T-helper 1 cell (primary cell): ENCODE measurements at regions not wholly inside any gene's neighbourhood (a gene's known extent, or its start where the extent isn't known, plus 50 kb on each side); places are given as distances from the start of the nearest gene placed in this dataset.

Experiments
- DNase-seq, 5 donors: peaks; one replicate each; pipeline ENCODE4 v3.0.0-alpha.2; 2012 to 2020

DNA sequence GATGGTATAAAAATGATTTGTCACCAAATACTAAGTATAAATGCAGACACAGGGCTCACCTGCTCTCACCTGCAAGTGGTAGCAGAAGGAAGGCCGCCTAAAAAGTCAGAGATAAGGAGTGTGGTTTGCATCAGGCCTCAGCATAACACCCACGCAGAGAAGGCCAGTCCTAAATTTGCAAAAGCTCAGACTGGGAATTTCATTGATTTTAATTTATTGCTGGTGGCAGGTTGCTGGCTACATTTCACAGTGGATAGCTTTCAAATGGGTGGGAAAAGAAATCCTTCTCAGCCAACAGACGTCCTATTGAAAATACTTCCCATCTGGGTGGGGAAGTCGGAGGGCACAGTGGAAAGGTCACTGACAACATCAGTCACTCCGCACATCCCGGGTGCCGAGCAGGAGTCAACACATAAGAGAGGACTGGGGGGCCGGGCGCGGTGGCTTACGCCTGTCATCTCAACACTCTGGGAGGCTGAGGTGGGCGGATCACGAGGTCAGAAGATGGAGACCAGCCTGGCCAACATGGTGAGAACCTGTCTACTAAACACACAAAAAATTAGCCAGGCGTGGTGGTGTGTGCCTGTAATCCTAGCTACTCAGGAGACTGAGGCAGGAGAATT is 561.8 kb upstream of the MKI67 start:
- DNase-seq, result no peak

DNA sequence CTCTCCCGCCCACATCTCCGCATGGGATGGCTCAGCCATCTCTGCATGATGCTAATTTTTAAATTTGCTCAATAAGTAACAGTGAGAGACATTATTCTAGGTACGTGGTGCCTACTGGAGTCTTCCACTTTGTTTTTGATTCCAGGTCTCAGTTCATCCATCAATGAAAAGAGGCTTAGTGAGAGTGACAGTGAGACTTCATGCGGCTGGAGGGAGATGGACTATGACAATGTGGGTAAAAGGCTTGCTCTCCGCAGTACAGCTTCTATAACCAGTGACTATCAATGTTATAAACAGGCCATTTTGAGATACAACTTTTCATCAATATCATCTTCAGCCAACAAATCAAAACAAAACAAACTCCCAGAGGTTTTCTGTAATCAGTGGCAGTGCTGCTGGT is 563.4 kb upstream of the MKI67 start:
- DNase-seq, result no peak

DNA sequence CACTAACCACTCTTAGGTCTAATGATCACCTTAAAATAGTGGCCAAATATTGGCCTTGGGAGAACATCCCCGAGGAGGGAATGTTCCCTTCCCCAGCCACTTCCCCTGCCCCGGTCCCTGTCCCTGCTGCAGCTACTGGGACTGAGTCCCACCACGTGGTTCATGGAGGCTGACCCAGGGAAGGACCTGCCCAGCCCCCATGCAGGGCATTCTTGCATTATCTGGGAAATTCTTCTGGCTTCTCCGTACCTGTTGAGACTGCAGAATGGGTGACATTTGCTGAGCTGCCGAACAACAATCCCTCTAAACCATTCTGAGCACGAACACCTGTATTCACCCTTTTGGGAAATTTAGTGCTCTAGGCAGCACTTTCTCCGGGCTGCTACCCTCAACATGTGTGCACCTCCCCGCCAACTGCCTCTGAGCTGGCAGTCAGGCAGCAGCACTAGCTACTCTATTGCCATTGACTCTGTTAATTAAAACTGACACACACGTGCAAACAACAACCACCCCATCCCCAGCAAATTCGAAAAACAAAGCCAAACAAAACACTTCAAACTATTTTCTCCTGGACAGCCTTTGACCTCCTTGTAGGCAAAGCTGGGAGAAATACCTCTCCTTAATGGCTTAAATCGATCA is 567.4 kb upstream of the MKI67 start:
- no peak for DNase-seq

DNA sequence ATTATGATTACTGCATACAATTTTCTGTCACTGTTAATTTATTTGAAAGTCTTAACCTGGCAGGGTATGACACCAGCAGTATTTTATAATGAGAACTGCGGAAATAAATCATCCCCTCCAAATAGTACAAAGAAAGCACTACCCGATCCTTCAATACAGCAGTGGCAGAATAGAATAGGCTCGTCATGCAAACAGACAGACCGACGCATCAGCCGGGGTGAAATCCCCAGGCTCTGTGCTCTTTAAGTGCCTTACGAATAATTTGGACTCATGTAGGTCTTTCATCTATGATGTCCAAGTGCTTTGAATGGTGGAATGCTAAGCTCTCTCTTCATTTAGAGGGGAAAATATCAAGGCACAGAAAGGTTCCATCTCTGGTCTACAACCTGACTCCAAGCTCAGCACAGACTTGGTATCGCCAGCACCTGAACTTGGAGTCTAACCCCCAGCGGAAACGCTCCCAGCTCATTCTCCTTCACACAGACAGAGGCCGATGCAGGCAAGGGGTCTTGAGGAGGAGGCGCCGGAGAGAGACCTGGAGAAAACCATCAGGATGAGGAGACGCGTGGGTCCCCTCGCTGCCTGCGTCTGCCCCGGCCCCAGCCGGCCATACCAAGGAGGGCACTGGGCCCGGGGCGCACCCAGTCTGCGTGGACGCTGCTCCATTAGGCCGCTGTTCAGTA is 568.1 kb upstream of the MKI67 start:
- no peak for DNase-seq

DNA sequence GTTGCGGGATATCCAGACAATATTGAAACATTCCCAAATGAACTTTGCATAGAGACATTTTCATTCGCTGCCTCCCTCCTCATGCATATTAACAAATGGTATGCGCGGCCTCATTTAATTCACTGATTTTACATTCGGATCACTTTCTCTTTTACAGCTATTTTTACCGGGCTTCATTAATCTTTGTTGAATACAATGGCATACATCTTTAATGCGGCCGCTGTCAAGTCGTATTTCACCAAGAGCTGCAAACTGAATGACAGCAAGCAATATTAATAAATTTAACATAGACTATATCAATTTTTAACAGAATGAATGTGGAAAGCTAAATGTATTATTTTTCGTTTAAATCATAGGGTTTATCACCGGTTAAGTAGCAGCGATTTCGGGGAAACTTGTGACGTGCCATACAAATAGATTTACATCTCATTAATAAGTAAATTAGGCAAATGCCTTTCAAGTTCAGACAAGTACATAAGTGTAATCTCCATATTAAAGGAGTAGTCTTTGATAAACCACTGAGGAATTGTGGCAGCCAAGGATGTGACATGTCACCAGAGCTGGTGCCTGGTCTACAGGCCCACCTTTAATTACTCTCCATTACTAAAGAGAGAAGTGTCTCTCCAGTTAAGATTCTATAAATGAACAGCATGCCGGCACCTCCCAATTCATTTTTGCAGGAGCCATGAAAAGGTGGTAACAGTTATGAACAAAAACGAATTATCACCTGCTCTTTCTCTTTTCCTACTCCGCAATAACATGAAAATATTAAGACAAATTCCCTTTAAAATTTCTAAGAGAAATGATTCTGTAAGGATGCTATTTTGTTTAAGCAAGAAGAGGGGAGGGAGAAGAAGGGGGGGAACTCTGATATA is 568.9 kb upstream of the MKI67 start:
- DNase-seq, result no peak

DNA sequence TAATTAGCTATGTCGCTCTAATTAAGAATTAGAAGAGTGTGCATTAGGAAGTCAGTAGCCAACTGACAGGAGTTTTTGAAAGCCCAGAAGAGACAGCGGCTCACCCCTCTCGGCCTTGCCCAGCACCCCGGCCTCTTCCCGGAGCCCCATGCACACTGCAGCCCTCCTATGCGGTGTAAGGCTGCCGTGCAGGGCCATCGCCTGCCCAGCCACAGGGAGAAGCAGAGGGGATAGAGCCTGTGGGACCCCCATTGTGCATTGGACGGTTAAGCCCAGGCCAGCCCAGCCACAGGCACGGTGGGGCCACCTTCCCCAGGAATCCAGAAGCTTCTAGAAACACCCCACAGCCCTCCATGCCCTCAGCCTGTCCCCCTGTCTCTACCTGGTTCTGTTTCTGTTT is 569.7 kb upstream of the MKI67 start:
- DNase-seq, result no peak

DNA sequence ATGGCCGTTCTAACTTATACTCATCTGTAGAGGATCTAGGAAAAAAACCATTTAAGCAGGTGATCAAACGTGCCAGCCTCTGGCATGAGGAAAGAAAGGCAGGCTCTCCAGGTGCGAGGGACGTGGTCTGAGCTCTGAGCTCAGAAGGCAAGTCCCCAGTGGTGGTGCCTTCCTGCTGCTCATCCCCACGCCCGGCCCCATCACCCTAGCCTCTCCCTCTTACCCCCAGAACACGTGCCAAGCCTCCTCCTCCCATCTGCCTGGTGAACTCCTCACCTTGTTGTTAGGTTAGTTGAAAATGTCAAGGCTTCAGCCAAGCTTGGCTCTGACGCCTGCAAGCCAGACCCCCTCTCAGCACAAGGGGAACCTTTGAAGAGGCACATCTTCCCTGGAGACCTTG is 571.2 kb upstream of the MKI67 start:
- DNase-seq, result no peak

DNA sequence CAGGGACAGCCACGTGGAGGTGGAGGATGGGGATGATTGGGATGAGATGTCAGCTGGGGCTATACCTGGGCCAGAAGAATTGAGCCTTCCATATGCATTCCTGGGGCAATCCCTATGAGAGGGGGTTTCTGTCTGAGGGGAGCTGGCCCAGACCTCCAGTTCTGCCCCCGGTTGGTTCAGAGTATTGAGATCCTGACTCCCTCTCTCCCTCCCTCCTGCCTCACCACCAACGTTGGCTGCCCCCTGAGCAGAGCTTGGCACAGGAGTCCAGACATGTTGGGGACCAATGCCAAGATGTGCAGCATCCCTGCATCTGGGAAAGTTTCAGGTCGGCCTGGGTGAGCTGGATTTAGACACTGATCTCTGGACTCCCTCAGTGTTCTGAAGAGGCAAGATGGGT is 575.2 kb upstream of the MKI67 start:
- DNase-seq, result no peak

DNA sequence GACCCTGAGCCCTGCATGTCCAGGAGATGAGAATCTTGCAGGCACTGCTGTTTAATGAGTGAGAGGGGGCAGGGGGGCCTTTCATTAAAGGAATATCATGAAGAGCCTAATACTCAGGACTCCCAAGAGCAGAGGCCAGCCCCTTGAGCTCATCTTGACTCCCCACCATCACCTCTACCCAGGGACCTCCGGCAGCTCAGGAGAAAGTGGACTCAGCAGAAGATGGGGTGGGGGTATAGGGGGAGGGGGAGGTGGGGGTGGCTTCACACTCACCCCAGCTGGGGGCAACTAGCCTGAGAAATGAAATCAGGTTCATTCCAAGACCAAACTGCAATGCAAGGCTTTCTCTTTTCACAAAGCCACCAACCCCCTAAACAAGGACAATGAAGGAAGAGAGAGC is 575.6 kb upstream of the MKI67 start:
- DNase-seq, result no peak

DNA sequence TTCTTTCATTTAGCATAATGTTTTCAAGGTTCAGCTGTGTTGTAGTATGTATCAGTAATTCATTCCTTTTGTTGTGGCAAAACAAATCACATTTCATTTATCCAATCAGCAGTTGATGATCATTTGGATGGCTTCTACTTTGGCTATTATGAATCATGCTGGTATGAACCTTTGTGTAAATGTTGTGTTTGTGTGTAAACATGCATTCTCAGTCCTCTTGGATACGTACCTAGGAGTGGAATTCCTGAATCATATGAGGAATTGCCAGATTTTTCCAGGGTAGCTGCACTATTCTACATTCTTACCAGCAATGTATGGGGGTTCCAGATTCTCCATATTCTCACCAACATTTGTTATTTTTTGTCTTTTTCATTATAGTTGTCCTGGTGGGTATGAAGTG is 578.5 kb upstream of the MKI67 start:
- no peak for DNase-seq

DNA sequence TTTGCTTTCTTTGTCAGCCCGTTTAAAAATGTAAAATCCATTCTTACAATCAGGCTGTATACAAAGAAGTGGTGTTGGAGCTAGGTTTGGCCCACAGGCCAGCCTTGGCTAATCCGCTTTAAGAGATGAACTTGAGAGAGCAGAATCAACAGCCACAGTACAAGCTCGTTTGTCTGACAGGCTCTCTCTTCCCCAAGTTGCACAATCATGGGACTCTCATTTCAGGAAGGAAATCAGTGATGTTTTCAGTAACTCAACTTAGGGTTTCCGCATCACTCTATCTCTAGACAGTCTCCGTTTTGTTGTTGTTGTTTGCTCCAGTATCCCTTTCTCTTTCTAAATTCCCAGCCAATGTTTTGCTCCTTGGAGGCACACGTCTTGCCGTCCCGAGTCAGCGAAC is 582.0 kb upstream of the MKI67 start:
- DNase-seq, result no peak

DNA sequence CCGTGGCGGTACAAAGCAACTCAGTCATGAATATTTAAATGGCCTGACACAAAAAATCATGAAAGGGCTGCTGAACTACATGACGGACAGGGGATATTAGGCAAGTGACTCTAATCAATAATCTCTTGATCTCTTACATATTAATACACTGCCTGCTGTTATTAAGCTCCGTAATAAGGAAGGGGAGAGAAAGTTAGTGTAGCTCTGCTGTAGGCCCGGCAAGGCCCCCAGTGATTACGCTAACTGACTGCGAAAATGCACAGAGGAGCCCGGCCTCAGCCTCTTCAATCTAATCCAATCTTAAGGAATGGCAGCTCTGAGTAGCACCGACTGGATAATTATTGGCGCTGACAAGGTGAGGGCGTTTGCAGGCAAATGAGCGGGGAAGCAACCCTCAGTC is 583.5 kb upstream of the MKI67 start:
- DNase-seq, result no peak

DNA sequence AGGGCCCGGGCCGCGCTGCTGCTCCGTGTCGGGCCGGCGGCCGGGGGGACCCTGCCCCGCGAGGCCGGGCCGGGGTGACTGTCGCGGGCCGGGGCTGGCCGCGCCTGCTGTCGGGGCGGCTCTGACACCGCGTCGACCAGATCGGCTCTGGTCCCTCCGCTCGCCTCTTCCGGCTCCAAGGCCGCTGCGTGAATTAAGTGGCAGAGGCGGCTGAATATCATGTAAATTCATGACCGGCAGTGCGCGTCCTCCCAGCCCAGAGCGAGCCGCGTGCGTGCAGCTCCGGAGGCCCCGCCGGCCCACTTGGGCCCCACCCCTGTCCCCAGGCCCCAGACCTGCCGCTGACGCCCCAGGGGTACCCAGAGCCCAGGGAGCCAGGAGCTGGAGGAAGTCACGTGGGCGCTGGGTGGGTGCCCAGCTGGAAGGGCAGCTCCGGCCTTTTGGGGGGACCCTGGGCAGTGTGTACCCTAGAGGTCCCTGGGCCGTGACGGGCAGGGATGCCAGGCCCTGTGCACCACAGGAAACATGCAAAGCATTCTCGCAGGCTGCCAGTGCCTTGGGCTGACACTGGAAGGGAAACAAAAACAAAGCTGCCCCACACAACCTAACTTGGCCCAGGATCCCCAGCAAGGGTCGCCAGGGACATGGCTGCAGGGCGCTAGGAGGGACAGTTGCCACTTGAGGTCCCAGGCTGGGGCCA is 584.0 kb upstream of the MKI67 start:
- no peak for DNase-seq

DNA sequence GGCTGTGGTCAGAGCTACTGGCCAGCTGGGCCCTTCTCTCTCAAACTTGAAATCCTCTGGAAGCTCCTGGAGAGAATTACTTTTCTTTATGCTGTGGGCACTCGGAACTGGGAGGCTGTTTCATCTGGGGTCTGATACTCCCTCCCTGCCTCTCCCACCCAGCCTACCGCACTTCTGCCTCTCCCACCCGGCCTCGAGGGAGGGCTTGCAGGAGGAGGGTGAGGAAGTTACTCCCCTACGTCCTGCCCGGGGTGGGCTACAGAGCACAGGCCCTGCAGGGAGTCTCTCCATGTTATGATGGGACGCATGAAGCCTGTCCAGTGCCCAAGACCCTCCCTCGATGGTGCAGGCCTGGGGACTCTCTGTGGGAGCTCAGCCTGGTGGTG is 584.6 kb upstream of the MKI67 start:
- no peak for DNase-seq

DNA sequence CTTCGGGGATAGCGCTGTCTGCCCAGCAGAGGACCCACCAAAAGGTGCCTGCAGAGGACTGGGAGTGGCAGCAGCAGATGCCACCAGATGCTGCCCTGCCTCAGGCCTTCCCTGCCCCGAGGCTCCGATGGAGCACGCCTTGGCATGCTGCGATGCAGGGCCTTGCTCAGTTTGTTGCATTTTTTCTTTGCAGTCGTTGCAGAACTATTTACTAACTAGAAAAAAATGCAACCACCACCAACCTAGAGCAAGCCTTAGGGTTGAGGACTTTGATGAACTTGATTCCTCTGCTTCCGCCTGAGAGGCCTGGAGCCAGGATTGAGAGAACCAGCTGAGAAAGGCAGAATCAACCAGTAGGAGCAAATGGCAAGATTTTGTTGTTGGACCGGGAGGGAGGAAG is 585.6 kb upstream of the MKI67 start:
- no peak for DNase-seq

DNA sequence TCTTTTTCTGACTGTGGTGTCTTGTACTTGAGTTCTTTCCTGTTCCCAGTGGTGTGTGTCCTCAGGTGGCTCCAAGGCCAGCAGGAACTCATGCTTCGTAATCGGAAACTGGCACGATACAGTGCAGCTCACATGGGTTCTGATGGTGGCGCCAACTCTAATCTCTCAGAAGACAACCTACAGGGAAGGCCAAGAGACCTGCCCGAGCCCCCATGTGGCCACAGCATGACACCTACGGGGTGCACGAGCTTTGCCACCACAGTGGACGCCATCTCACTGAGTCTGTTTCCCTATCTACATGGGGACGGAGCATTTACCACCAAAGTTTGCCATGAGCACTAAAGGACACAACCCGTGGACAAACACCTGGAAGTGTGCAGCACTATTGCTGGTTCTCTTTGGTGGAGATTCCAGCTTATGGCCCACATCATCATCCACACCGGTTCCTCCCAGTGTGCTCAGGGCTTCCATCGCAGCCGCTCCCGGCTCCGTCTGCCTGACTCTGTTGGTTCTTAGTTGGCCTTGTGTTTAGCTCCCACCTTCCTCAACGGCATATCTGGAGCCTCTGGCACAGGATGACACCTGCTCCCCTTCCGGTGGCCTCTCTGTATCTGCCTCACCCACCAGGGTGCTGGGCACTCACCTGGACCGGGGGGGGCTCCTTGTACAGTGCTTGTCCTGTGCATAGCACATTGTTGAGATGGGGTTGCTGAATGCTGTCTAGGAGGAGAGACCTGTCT is 586.6 kb upstream of the MKI67 start:
- no peak for DNase-seq

DNA sequence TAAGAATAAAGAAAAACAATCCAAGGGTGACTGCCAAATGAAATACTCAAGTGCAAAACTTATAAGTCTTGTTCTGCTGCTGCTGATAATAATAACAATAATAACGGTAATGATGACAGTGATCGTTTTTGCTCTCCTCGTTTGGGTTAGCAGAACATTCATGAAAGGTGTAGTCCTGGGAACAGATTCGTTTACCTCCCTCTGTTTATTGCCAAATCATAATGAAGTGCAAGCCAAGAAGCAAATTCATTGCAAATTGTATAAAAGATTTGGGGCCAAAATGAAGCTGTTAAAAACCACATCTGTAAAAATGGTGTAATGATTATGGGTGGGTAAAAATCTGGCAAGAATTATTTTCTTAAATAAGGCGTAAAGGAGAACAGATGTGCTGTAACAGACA is 587.2 kb upstream of the MKI67 start:
- DNase-seq, result no peak

DNA sequence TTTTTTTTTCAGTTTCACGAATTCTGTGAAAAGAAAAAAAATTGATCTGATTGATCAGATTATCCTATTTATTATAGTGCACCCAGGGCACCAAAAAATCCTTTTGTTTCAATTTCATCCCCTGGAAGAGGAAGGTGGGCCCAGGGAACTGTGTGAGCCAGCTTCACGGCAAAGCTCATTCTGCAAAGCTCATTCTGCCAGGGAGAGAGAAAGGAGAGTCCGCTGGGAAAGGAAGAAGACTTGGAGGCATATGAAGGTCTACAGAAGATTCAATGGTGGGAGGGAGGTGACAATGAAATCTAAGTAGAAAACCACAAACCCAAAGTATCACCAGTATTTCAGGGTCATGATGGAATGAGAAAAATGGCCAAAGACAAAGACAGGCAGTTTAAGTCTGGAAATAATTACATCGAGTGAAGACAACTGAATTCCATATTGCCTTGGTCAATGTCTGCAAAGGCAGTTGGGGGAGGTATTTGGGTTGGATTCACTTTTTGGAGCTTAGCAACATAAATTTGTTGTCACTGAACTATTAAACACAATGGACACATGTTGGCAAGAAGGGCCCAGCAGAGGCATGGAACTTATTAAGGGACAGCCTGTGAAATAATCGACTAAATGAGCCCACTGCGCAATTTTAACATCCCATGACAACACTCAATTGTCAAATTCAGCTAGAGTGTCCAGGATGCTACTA is 587.8 kb upstream of the MKI67 start:
- no peak for DNase-seq

DNA sequence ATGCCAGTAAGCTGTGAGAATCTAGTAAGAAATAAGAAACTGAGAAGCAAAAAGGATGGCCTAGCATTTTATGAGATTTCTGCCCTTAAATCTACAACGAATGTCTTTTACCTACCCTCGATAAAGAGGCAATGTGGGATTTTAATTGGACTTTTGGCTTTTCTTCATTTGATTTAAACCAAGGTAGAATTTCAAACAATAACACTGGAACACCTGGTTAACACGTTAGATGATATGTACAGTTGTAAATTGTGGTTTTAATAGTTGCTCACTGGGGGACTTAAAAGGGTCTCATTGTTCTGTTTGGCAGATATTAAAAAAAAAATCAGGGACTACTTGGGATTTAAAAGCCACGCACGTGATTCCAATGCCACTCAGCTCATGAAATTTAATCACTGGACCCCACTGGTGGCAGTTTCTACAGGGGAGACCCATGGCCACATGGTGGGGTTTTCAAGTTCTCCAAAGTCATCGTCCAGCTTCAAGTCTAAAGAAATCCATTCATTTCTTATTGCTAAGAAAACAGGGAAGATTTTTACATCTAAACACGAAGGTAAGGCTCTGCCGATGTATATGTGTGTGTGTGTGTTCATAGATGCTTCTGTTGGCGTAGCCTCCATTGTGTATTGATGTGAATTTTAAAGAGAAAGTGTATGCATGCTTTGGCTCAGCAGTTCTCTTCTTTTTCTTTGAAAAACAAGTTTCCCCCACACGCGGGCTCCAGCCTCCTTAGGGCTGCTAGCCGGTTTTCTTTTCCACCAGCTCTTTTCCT is 588.6 kb upstream of the MKI67 start:
- DNase-seq, result no peak

DNA sequence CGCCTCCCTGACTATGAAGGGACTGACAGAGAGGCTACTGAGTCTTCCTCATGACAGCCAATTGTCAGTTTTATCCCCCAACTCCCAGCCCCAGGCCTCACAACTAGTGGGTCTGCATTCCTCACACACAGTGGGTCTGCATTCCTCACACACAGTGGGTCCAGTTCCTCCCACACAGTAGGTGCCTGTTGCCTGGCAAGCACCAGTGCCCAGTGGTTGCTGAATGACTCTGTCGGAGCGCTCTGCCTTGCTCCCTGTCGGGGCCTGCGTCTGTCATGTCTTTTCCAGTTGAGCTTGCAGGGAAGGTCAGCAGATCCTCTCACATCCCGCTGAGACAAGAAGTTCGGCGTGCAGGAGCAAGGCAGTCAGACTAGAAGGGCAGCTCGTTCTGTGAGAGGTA is 590.0 kb upstream of the MKI67 start:
- no peak for DNase-seq

DNA sequence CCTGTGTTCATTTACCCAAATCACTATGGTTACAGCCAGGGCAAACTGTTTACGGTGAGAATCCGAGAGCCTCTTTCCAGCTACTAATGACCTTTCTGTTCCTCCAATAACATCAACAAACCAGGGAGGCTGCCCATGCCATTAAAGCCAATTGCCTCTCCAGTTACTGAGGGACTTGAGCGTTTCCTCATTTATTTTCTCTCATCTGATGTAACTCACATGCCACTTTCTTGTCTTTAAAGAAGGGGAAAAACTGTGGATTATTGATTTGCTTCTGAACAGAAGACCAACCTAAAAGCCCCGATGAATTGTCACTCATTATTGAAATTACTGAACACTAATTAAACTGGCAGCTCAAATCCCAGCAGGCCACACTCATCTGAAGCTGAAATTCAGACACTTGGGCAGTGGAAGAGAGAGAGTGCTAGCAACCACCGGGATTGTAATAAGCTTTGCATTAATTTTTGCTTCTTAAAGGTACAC is 595.8 kb upstream of the MKI67 start:
- no peak for DNase-seq
